ENCODE measurements at regions not wholly inside any gene's neighbourhood (a gene's known extent, or its start where the extent isn't known, plus 50 kb on each side); places are given as distances from the start of the nearest gene placed in this dataset.

DNA sequence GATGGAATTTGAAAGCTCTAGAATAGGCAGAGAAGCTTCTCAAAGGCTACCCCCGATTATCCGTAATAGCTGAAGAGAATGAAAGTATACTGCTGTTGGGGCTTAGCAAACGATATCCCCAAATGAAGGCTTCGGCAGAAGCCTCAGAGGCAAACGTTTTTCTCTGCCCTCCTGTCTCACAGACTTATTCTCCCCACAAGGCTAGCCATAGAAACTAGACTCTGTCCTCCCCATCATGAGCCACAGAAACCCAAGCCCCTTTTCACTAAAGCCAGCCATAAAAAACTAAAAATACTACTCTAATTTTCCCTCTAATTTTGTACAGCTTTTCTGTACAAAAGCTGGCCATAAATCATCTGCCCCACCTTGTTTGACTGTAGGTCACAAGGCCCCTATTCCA, 413.4 kb upstream of the CFAP20DC start (continued):
- TF ChIP-seq, protein P1, sequence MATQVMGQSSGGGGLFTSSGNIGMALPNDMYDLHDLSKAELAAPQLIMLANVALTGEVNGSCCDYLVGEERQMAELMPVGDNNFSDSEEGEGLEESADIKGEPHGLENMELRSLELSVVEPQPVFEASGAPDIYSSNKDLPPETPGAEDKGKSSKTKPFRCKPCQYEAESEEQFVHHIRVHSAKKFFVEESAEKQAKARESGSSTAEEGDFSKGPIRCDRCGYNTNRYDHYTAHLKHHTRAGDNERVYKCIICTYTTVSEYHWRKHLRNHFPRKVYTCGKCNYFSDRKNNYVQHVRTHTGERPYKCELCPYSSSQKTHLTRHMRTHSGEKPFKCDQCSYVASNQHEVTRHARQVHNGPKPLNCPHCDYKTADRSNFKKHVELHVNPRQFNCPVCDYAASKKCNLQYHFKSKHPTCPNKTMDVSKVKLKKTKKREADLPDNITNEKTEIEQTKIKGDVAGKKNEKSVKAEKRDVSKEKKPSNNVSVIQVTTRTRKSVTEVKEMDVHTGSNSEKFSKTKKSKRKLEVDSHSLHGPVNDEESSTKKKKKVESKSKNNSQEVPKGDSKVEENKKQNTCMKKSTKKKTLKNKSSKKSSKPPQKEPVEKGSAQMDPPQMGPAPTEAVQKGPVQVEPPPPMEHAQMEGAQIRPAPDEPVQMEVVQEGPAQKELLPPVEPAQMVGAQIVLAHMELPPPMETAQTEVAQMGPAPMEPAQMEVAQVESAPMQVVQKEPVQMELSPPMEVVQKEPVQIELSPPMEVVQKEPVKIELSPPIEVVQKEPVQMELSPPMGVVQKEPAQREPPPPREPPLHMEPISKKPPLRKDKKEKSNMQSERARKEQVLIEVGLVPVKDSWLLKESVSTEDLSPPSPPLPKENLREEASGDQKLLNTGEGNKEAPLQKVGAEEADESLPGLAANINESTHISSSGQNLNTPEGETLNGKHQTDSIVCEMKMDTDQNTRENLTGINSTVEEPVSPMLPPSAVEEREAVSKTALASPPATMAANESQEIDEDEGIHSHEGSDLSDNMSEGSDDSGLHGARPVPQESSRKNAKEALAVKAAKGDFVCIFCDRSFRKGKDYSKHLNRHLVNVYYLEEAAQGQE (IDR thresholded peaks at IDR 0.05), result no peak
- TF ChIP-seq EP300 (IDR thresholded peaks at IDR 0.05), result no peak

GRCh38 chr3:59460068-59460467, 410.2 kb upstream of the CFAP20DC start:
- no peaks in the 10 kb centered on the region for H3K9me3 ChIP-seq
- FAIRE-seq, result no peak
- no peaks in the 10 kb centered on the region for H3K4me1 ChIP-seq
- POLR2A ChIA-PET, result no interaction called here
- no peak overlapping the region for H3K4me3 ChIP-seq
- no peak for ATAC-seq
- no peak overlapping the region for H3K27ac ChIP-seq
- TF ChIP-seq EHF (CRISPR knock-in tag; IDR thresholded peaks at IDR 0.05) (no peak), NFE2L2 (conservative IDR thresholded peaks at IDR 0.05; ENCODE audit: low read length) (no peak), HES2 (IDR thresholded peaks at IDR 0.05) (no peak), BHLHE40 (IDR thresholded peaks at IDR 0.05; ENCODE audit: low read depth, low read length) (no peak), RFX5 (IDR thresholded peaks at IDR 0.05) (no peak), PHF8 (IDR thresholded peaks at IDR 0.05; ENCODE audit: borderline replicate concordance, low read depth) (no peak), ZNF302 (CRISPR knock-in tag; IDR thresholded peaks at IDR 0.05) (no peak), SMC3 (IDR thresholded peaks at IDR 0.05) (no peak), TFCP2L1 (CRISPR knock-in tag; IDR thresholded peaks at IDR 0.05) (no peak), POLR2AphosphoS2 (conservative IDR thresholded peaks at IDR 0.05; ENCODE audit: low read length) (no peak), FOXS1 (CRISPR knock-in tag; IDR thresholded peaks at IDR 0.05) (no peak), CHD2 (IDR thresholded peaks at IDR 0.05; ENCODE audit: low read length, partially characterized antibody) (no peak), ZC3H11A (IDR thresholded peaks at IDR 0.05) (no peak), KDM5A (IDR thresholded peaks at IDR 0.05) (no peak), PBX3 (IDR thresholded peaks at IDR 0.05) (no peak)
- TF ChIP-seq, protein P2, sequence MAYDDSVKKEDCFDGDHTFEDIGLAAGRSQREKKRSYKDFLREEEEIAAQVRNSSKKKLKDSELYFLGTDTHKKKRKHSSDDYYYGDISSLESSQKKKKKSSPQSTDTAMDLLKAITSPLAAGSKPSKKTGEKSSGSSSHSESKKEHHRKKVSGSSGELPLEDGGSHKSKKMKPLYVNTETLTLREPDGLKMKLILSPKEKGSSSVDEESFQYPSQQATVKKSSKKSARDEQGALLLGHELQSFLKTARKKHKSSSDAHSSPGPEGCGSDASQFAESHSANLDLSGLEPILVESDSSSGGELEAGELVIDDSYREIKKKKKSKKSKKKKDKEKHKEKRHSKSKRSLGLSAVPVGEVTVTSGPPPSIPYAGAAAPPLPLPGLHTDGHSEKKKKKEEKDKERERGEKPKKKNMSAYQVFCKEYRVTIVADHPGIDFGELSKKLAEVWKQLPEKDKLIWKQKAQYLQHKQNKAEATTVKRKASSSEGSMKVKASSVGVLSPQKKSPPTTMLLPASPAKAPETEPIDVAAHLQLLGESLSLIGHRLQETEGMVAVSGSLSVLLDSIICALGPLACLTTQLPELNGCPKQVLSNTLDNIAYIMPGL (CRISPR knock-in tag; IDR thresholded peaks at IDR 0.05; ENCODE audit: borderline replicate concordance), result no peak
- TF ChIP-seq, protein P1 (IDR thresholded peaks at IDR 0.05), result no peak
- TF ChIP-seq, protein P3, sequence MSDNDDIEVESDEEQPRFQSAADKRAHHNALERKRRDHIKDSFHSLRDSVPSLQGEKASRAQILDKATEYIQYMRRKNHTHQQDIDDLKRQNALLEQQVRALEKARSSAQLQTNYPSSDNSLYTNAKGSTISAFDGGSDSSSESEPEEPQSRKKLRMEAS (IDR thresholded peaks at IDR 0.05), result no peak
- TF ChIP-seq, protein P4, sequence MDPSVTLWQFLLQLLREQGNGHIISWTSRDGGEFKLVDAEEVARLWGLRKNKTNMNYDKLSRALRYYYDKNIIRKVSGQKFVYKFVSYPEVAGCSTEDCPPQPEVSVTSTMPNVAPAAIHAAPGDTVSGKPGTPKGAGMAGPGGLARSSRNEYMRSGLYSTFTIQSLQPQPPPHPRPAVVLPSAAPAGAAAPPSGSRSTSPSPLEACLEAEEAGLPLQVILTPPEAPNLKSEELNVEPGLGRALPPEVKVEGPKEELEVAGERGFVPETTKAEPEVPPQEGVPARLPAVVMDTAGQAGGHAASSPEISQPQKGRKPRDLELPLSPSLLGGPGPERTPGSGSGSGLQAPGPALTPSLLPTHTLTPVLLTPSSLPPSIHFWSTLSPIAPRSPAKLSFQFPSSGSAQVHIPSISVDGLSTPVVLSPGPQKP (IDR thresholded peaks at IDR 0.05; ENCODE audit: low read depth, low read length), result no peak
- no peak overlapping the region for H3K4me2 ChIP-seq
- no peak for DNase-seq (ENCODE audit: low read depth in 1 of 2, low spot score in 1 of 2)
- 21% methylated on average over 2 of the region's 2 CpGs for WGBS (ENCODE audit: missing lambda C conversion rate)
- CTCF ChIA-PET, result no interaction called here
